Fibroblast of skin of abdomen (primary cell): ENCODE measurements at regions not wholly inside any gene's neighbourhood (a gene's known extent, or its start where the extent isn't known, plus 50 kb on each side); places are given as distances from the start of the nearest gene placed in this dataset.

Source experiments
- DNase-seq: peaks from one replicate; pipeline ENCODE4 v3.0.0-alpha.2; 2013

- DNase-seq = no peak
Observed at GRCh38 chr1:215466361-215466760, 100.7 kb upstream of the KCTD3 start.

DNA sequence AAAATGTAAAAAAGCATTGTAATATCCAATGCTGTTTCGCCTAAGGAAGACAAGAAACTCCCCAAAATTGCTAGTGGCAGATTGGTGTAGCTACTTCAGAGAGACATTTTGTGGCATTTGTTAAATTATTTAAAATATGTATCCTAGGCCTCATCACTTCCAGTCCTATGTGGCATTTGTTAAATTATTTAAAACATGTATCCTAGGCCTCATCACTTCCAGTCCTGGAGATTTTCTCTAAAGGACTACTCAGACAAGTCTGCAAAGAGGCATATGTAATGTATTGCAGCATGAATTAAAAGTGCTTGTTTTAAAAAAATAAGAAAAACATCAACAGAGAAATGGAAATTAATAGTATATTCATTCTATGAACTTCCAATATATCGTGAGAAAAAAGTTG lies 95.6 kb upstream of the KCTD3 start:
- DNase-seq = no peak

DNA sequence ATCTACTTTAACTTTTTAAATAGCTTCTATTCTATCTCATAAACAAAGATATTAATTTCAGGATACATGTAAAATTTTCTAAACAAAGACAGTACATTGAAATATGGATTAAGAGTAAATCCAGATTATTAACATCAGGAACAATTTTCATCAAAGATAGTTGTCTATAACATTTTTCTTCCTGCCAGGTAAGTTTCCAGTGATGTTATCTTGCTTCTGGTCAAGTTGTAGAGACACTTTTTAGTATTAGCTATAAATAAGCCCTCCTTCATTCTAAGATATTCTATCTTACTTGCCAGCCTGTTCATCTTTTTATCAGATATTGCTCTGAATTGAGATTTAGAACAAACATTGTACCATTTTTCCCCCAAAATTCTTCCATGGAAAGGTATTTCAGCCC lies 94.4 kb upstream of the KCTD3 start:
- DNase-seq = no peak

GRCh38 chr1:215473943-215474342 lies 93.2 kb upstream of the KCTD3 start:
- peak; percentile 58 for DNase-seq

GRCh38 chr1:215474940-215475339 lies 92.2 kb upstream of the KCTD3 start:
- no peak for DNase-seq

DNA sequence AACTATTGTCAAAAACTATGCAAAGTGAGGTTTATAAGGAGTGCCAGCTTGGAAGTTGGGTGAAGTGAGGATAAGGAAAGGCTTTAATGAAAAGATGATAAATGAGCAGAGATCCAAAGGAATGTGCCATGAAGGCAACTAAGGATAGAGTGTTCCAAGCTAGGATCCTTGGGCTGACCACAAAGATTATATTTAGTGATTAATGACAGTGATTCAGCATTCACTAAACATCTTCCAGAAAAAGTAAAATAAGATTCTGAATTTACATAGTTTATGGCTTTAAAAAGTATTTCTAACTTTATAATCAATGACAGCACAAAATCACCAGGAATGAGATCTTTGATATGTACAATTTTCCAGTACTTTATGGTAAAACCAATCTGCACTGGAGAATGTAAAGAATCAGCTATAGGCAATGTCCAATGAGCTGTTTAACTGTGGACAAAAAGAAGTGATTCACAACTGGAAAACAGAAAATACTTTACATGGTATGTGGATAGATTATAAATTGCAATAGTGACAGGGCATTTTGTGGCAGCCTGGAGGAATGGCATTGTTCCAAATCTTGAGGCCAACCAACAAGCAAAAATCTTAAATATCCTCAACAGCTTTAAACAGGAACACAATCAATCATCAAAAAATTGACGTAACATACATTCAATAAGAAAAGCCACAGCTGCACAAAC lies 91.2 kb upstream of the KCTD3 start:
- DNase-seq = peak; percentile 97

DNA sequence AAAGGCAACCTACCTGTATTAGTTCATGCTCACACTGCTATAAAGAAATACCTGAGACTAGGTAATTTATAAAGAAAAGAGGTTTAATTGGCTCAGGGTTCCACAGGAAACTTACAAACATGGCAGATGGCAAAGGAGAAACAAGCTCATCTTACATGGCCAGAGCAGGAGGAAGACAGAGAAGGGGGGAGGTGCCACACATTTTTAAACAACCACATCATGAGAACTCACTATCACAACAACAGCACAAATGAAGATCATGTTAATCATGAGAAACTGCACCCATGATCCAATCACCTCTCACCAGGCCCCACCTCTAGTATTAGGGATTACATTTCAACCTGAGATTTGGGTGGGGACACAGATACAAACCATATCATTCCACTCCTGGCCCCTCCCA lies 90.6 kb upstream of the KCTD3 start:
- peak; percentile 74 for DNase-seq

GRCh38 chr1:215477632-215478031 lies 89.5 kb upstream of the KCTD3 start:
- no peak for DNase-seq

DNA sequence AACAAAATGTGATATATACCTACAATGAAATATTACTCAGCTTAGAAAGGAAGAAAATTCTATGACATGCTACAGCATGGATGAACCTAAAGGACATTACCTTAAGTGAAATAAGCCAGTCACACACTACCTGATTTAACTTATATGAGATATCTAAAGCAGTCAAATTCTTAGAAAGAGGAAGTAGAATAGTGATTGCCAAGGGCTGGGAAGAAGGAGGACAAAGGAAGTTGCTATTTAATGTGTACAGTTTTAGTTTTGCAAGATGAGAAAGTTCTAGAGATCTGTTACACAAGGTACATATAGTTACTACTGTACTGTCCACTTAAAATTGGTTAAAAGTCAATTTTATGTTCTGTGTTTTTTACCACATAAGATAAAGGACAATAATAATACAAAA lies 87.5 kb upstream of the KCTD3 start:
- DNase-seq = no peak

GRCh38 chr1:215482079-215482478 lies 85.0 kb upstream of the KCTD3 start:
- no peak for DNase-seq

DNA sequence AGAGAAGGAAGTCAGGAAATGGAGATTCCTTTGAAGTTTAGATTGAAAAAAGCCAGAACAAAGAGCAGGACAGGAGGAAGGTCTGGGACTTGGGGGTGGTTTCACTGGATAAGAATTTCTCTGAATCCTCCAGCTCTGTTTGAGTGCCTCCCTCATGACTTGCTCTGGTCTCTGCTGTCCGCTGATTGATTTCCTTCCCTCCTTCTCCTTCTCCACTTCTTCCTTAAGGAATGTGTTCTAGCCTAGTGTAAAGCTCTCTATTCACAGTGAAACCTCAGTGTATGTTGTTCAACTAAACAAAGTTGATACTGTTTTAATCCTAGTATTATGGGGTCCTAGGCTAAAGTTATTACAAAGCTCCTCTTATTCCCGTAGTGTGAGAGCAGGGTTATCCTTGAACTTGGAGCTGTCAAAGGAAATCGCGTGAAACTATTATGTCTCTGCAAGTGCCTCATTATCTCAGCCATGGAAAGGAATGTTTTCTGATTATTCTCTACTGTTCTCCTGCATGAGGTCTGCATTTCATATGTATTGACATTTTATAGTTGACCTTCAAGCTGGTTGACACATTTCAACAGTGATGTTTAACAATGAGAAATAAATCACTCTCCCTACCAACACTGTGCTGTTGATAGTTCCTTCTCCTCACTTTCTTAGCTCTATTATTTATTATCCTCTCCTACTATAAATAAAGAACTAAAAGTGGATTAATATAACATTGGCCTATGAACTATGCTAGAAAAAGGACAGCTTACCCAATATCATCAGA lies 82.7 kb upstream of the KCTD3 start:
- DNase-seq = peak; percentile 68

DNA sequence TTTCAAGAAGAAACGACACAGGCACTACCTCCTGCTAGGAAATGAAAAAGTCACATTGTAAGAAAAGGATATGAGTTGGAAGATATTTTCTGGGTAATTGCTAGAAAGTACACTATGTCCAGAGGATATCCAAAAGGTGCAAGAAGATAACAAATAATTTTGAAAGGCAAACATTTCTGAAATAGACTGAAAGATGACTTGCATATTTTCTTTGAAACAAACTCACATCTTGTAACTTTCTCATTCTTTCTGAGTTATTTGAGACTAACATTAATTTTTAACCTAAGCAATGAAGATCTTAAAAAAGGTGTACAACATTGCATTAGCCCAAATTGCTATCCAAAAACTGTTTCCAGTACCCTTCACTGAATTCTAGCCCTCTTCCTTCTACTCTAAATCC lies 79.6 kb upstream of the KCTD3 start:
- DNase-seq = no peak

DNA sequence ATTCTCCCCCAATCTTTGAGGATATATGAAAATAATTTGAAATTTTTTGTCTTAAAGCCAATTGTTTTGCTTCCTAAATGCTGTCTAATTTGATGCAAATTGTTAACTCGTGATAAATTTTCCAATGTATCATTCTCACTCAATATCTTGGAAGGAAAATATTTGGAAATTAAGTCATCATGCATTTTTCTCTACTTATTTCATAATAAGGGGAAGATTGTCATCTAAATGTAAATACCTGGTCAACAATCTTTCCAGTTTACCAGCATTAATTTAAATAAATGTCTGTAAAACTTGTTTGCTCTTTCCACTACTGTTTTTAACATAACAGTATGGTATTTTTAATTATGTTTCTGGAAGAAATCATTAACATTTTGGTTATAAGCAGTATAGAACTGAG lies 78.3 kb upstream of the KCTD3 start:
- DNase-seq = no peak

GRCh38 chr1:215489771-215490565 lies 77.1 kb upstream of the KCTD3 start:
- DNase-seq = peak; percentile 49

- no peak for DNase-seq
Observed at GRCh38 chr1:215497528-215497927, 69.6 kb upstream of the KCTD3 start.

DNA sequence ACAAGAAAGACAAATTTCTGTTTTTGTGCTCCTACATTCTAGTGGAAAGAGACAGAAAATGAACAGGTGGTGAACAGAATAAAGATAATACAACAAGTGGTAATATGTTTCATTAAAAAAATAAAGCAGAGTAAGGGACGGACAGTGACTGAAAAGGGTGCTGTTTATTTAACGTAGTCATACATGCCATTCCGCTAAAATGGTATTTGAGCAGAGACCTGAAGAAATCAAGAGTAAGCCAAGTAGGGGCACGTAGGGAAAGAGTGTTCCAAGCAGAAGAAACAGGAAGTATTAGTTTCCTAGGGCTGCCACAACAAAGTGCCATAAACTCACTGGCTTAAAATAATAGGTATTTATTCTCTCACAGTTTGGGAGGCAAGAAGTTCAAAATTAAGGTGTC lies 65.6 kb upstream of the KCTD3 start:
- no peak for DNase-seq

DNA sequence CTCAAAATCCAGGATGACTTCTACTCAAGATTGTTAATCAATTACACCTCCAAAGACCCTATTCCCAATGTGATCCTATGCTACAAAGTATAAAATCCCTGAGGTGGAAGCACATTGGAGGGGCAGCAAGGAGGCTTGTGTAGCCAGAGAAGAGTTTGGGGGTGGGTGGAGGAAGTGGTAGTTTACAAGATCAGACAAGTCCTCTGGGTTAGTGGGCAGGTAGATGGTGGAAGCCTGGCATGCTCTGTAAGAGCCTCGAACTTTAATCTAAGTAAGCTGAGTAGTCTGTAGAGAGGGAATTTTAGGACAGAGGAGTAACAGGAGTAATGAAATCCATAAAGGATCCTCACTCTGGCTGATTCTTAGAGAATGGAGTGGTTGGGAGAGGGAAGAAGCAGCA lies 65.0 kb upstream of the KCTD3 start:
- DNase-seq = no peak

DNA sequence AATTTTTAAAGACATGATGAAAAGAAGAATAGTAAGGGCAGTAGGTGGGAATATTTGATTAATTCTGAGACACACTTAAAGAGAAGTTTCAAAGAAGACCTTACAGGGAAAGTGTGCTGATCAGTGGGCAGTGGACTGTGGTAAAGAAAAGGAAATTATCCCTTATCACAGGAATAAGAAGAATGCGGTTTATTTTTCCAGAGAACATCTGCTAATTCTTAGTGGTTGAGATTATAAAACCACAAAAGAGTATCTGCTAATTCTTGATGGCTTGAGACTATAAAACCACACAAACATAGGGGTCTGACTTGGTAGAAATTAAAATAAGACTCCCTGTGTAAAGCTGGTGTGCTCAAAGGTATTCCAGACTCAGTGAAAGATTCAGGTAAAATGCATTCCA lies 60.0 kb upstream of the KCTD3 start:
- peak; percentile 64 for DNase-seq

GRCh38 chr1:215508311-215508710 lies 58.8 kb upstream of the KCTD3 start:
- no peak for DNase-seq
